ENCODE measurements at regions not wholly inside any gene's neighbourhood (a gene's known extent, or its start where the extent isn't known, plus 50 kb on each side); places are given as distances from the start of the nearest gene placed in this dataset.

DNA sequence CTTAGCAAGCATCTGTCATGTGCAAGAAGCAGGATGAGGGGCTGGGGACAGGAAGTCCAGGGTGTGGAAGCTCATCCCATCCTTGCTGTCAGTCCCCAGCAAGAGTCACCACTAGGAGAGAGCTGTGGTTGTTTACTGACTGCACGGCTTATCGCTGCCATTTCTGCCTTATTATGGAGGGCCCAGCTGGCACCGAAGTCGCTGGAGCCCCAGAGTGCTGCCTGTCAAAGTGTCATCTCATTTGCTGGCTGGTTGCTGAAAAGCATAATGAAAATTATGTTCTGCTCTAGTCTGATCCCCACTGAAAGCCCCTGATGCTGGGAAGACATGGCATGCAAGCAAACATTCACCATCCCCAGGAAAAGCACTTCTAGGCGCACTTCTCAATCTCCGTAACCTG, 642.7 kb downstream of the NPHP4 start:
- no peaks in the 10 kb centered on the region for H3K27me3 ChIP-seq (ENCODE audit: low read length)
- DNase-seq (no peak), ATAC-seq (no peak)
- TF ChIP-seq, protein P1, sequence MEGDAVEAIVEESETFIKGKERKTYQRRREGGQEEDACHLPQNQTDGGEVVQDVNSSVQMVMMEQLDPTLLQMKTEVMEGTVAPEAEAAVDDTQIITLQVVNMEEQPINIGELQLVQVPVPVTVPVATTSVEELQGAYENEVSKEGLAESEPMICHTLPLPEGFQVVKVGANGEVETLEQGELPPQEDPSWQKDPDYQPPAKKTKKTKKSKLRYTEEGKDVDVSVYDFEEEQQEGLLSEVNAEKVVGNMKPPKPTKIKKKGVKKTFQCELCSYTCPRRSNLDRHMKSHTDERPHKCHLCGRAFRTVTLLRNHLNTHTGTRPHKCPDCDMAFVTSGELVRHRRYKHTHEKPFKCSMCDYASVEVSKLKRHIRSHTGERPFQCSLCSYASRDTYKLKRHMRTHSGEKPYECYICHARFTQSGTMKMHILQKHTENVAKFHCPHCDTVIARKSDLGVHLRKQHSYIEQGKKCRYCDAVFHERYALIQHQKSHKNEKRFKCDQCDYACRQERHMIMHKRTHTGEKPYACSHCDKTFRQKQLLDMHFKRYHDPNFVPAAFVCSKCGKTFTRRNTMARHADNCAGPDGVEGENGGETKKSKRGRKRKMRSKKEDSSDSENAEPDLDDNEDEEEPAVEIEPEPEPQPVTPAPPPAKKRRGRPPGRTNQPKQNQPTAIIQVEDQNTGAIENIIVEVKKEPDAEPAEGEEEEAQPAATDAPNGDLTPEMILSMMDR (conservative IDR thresholded peaks at IDR 0.05; ENCODE audit: low read depth, low read length), result no peak
- TF ChIP-seq EZH2 (IDR thresholded peaks at IDR 0.05; ENCODE audit: low read length, unreplicated experiment) (no peak), EZH2phosphoT487 (IDR thresholded peaks at IDR 0.05; ENCODE audit: borderline replicate concordance, low read length) (no peak)
- H3K4me3 ChIP-seq (ENCODE audit: low read length), result no peak overlapping the region
- H3K9ac ChIP-seq (ENCODE audit: low read length), result no peak overlapping the region
- H3K9me3 ChIP-seq (ENCODE audit: low read length), result peaks cover 45% of the 10 kb centered on the region
- H3K36me3 ChIP-seq (ENCODE audit: low read depth, low read length), result no peaks in the 10 kb centered on the region
- H3F3A ChIP-seq (ENCODE audit: low read length, unreplicated experiment), result no peaks in the 10 kb centered on the region
- H3K4me1 ChIP-seq (ENCODE audit: insufficient read depth, low read length), result no peaks in the 10 kb centered on the region
- H2AFZ ChIP-seq (ENCODE audit: low read length), result no peak overlapping the region
- POLR2A ChIA-PET (ENCODE audit: unreplicated experiment), result no interaction called here
- CTCF ChIA-PET, result no interaction called here
- no peaks in the 10 kb centered on the region for H3K79me2 ChIP-seq (ENCODE audit: low read length)
- H3K9me2 ChIP-seq (replicated peaks; ENCODE audit: low read length), result no peaks in the 10 kb centered on the region
- intact Hi-C loops (cut with micrococcal nuclease), result no loop called here
- no peak overlapping the region for H3K4me2 ChIP-seq (ENCODE audit: low read length)
- no peak overlapping the region for H3K27ac ChIP-seq (ENCODE audit: low read length)
- no peaks in the 10 kb centered on the region for H4K20me1 ChIP-seq (ENCODE audit: low read length)
- no TSS peak for BruUV-seq (replicated peaks)

DNA sequence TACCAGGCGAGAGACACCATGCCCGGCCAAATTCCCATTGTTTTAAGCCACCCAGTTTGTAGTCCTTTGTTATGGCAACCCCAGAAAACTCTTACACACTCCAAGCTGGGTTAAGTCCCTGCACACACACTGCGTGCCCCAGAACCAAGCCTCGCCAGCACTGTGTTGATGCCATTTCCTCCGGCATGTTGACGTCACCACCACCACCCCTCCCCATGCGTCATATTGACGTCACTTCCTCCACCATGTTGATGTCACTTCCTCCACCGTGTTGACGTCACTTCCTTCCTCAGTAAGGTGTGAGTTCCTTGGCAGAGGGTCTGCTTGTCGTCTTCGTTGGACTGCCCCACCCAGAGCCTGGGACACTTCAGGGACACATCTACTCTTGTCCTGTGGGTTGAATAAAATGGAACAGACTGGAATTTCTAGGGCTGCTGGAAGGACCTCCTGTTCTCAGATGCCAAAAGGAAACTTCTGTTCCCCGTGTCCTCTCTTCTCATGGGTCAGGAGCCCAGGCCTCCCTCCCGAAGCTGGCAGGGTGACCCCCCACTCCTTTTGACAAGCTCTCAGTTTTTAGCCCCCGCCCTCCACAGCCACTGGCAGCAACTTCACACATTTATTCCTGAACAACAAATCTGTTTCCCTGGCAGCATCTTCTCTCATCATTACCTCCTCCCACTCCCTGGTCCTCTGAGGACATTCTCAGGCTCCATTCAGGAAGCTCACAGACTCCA, 643.3 kb downstream of the NPHP4 start:
- intact Hi-C loops (cut with micrococcal nuclease), result no loop called here
- no peak overlapping the region for H3K4me2 ChIP-seq (ENCODE audit: low read length)
- H3K4me3 ChIP-seq (ENCODE audit: low read length), result no peak overlapping the region
- H3K27ac ChIP-seq (ENCODE audit: low read length), result no peak overlapping the region
- no peaks in the 10 kb centered on the region for H3K36me3 ChIP-seq (ENCODE audit: low read depth, low read length)
- POLR2A ChIA-PET (ENCODE audit: unreplicated experiment), result no interaction called here
- DNase-seq (no peak), ATAC-seq (no peak)
- peaks cover 42% of the 10 kb centered on the region for H3K9me3 ChIP-seq (ENCODE audit: low read length)
- H3K4me1 ChIP-seq (ENCODE audit: insufficient read depth, low read length), result no peaks in the 10 kb centered on the region
- CTCF ChIA-PET, result no interaction called here
- H3K9me2 ChIP-seq (replicated peaks; ENCODE audit: low read length), result no peaks in the 10 kb centered on the region
- H4K20me1 ChIP-seq (ENCODE audit: low read length), result no peaks in the 10 kb centered on the region
- no peaks in the 10 kb centered on the region for H3K27me3 ChIP-seq (ENCODE audit: low read length)
- BruUV-seq (replicated peaks), result no TSS peak
- H3K79me2 ChIP-seq (ENCODE audit: low read length), result no peaks in the 10 kb centered on the region
- no peak overlapping the region for H3K9ac ChIP-seq (ENCODE audit: low read length)
- no peaks in the 10 kb centered on the region for H3F3A ChIP-seq (ENCODE audit: low read length, unreplicated experiment)
- H2AFZ ChIP-seq (ENCODE audit: low read length), result no peak overlapping the region
- TF ChIP-seq EZH2 (IDR thresholded peaks at IDR 0.05; ENCODE audit: low read length, unreplicated experiment) (no peak), EZH2phosphoT487 (IDR thresholded peaks at IDR 0.05; ENCODE audit: borderline replicate concordance, low read length) (no peak)
- TF ChIP-seq, protein P1 (conservative IDR thresholded peaks at IDR 0.05; ENCODE audit: low read depth, low read length), result no peak

DNA sequence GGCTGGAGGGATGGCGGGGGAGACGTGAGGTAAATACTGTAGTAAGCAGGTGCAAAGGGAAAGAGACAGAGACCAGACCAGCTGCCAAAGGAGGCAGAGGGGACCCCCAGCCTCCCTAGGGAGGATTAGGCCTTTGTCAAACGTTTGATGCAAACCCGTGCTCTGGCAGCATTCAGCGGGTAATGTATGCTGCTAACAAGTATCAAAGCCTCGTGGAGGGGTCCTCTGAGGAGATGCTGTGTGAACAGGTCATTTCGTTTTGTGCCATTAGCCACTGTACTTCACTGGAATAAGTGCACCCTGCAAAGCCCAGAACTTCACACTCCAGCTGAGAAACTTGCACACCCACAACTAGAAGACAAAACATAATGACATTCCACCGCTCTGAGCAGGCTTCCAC, 644.5 kb downstream of the NPHP4 start:
- Histone ChIP-seq H3K9me2 (replicated peaks; ENCODE audit: low read length) (no peaks in the 10 kb centered on the region), H3K9ac (ENCODE audit: low read length) (no peak overlapping the region), H3K4me3 (ENCODE audit: low read length) (no peak overlapping the region), H2AFZ (ENCODE audit: low read length) (no peak overlapping the region), H3K4me1 (ENCODE audit: insufficient read depth, low read length) (no peaks in the 10 kb centered on the region), H3K79me2 (ENCODE audit: low read length) (no peaks in the 10 kb centered on the region), H3K36me3 (ENCODE audit: low read depth, low read length) (no peaks in the 10 kb centered on the region), H3K4me2 (ENCODE audit: low read length) (no peak overlapping the region), H3K27me3 (ENCODE audit: low read length) (no peaks in the 10 kb centered on the region), H3F3A (ENCODE audit: low read length, unreplicated experiment) (no peaks in the 10 kb centered on the region), H4K20me1 (ENCODE audit: low read length) (no peaks in the 10 kb centered on the region), H3K27ac (ENCODE audit: low read length) (no peak overlapping the region), H3K9me3 (ENCODE audit: low read length) (peaks cover 37% of the 10 kb centered on the region)
- TF ChIP-seq EZH2 (IDR thresholded peaks at IDR 0.05; ENCODE audit: low read length, unreplicated experiment), result no peak
- TF ChIP-seq EZH2phosphoT487 (IDR thresholded peaks at IDR 0.05; ENCODE audit: borderline replicate concordance, low read length), result no peak
- TF ChIP-seq, protein P1 (conservative IDR thresholded peaks at IDR 0.05; ENCODE audit: low read depth, low read length), result no peak
- no TSS peak for BruUV-seq (replicated peaks)
- ChIA-PET CTCF (no interaction called here), POLR2A (ENCODE audit: unreplicated experiment) (no interaction called here)
- intact Hi-C loops (cut with micrococcal nuclease), result no loop called here
- ATAC-seq (no peak), DNase-seq (no peak)
